Activated naive CD4-positive, alpha-beta T cell treated with anti-CD3 and anti-CD28 coated beads, Interleukin-2, amount 50 U/mL, for 72 hours (primary cell): ENCODE measurements at regions not wholly inside any gene's neighbourhood (a gene's known extent, or its start where the extent isn't known, plus 50 kb on each side); places are given as distances from the start of the nearest gene placed in this dataset.

Experiments
- ATAC-seq, 2 donors: fragments of 150-1000 bp; cut with Tn5 transposase; 2 replicates each; pipeline ENCODE4 v1.10.0; 2021; ENCODE audit warnings: mild to moderate bottlenecking in 2 of 2, moderate library complexity in 2 of 2
- DNase-seq, 2 donors: peaks; one replicate each; pipeline ENCODE4 v3.0.0; 2021 to 2022; ENCODE audit warnings: low spot score in 2 of 2
- H3K27ac Mint-ChIP-seq, 2 donors: one replicate each; pipeline ENCODE4 v1.8.0; 2022; ENCODE audit warnings: mild to moderate bottlenecking in 2 of 2, mixed read lengths in 2 of 2
- H3K36me3 Mint-ChIP-seq, 2 donors: one replicate each; pipeline ENCODE4 v1.8.0; 2022; ENCODE audit warnings: mixed read lengths in 2 of 2
- H3K9me3 Mint-ChIP-seq, 2 donors: one replicate each; pipeline ENCODE4 v1.8.0; 2022; ENCODE audit warnings: mixed read lengths in 2 of 2

GRCh38 chr6:169048185-169048864 is 205.3 kb downstream of the THBS2 start:
- Mint-ChIP-seq H3K9me3 (no peaks in the 10 kb centered on the region), H3K36me3 (no peaks in the 10 kb centered on the region), H3K27ac (no peak overlapping the region)
- ATAC-seq (no peak), DNase-seq (no peak)

- ATAC-seq = no peak
- Mint-ChIP-seq H3K36me3 (no peaks in the 10 kb centered on the region), H3K27ac (peak overlapping the region in 1 of 2 donors; percentile 15), H3K9me3 (no peaks in the 10 kb centered on the region)
- no peak for DNase-seq
Measured at GRCh38 chr6:169047345-169047744, 206.3 kb downstream of the THBS2 start.

- no peaks in the 10 kb centered on the region for H3K9me3 Mint-ChIP-seq
- no peak for DNase-seq
- H3K36me3 Mint-ChIP-seq = no peaks in the 10 kb centered on the region
- ATAC-seq = no peak
- H3K27ac Mint-ChIP-seq = no peak overlapping the region
Measured at GRCh38 chr6:169046483-169047192, 207.0 kb downstream of the THBS2 start.

- ATAC-seq = no peak
- H3K27ac Mint-ChIP-seq = no peak overlapping the region
- no peaks in the 10 kb centered on the region for H3K36me3 Mint-ChIP-seq
- H3K9me3 Mint-ChIP-seq = no peaks in the 10 kb centered on the region
- no peak for DNase-seq
Measured at GRCh38 chr6:169046021-169046420, 207.6 kb downstream of the THBS2 start.

GRCh38 chr6:169045486-169045885 is 208.2 kb downstream of the THBS2 start:
- DNase-seq (no peak), ATAC-seq (no peak)
- H3K27ac Mint-ChIP-seq = no peak overlapping the region
- no peaks in the 10 kb centered on the region for H3K36me3 Mint-ChIP-seq
- H3K9me3 Mint-ChIP-seq = no peaks in the 10 kb centered on the region

GRCh38 chr6:169044381-169045230 is 209.0 kb downstream of the THBS2 start:
- Mint-ChIP-seq H3K9me3 (no peaks in the 10 kb centered on the region), H3K27ac (no peak overlapping the region)

GRCh38 chr6:169042061-169042460 is 211.6 kb downstream of the THBS2 start:
- DNase-seq (no peak), ATAC-seq (no peak)
- Mint-ChIP-seq H3K36me3 (peaks cover 4 to 5% of the 10 kb centered on the region in 2 donors), H3K9me3 (peaks cover 6 to 11% of the 10 kb centered on the region in 2 donors), H3K27ac (no peak overlapping the region)

More at GRCh38 chr6:169044381-169045230, 209.0 kb downstream of the THBS2 start:
- no peaks in the 10 kb centered on the region for H3K36me3 Mint-ChIP-seq
- ATAC-seq = no peak
- DNase-seq = no peak

- peaks cover 6 to 11% of the 10 kb centered on the region in 2 donors for H3K9me3 Mint-ChIP-seq
- no peak overlapping the region for H3K27ac Mint-ChIP-seq
- ATAC-seq (no peak), DNase-seq (no peak)
- H3K36me3 Mint-ChIP-seq = peaks cover 4 to 5% of the 10 kb centered on the region in 2 donors
Measured at GRCh38 chr6:169041078-169041477, 212.6 kb downstream of the THBS2 start.

- peaks cover 4 to 5% of the 10 kb centered on the region in 2 donors for H3K36me3 Mint-ChIP-seq
- ATAC-seq (no peak), DNase-seq (no peak)
- H3K27ac Mint-ChIP-seq = no peak overlapping the region
- peaks cover 6 to 11% of the 10 kb centered on the region in 2 donors for H3K9me3 Mint-ChIP-seq
Measured at GRCh38 chr6:169038691-169039090, 215.0 kb downstream of the THBS2 start.

- Mint-ChIP-seq H3K9me3 (peaks cover 6 to 11% of the 10 kb centered on the region in 2 donors), H3K27ac (no peak overlapping the region), H3K36me3 (peaks cover 4 to 5% of the 10 kb centered on the region in 2 donors)
- ATAC-seq (no peak), DNase-seq (no peak)
Measured at GRCh38 chr6:169035385-169036240, 218.0 kb downstream of the THBS2 start.

GRCh38 chr6:169034516-169035167 is 219.0 kb downstream of the THBS2 start:
- Mint-ChIP-seq H3K36me3 (peaks cover 4 to 5% of the 10 kb centered on the region in 2 donors), H3K9me3 (peaks cover 6 to 11% of the 10 kb centered on the region in 2 donors), H3K27ac (no peak overlapping the region)
- ATAC-seq (no peak), DNase-seq (no peak)

GRCh38 chr6:169029861-169030260 is 223.8 kb downstream of the THBS2 start:
- no peaks in the 10 kb centered on the region for H3K36me3 Mint-ChIP-seq
- DNase-seq (no peak), ATAC-seq (no peak)
- no peak overlapping the region for H3K27ac Mint-ChIP-seq
- H3K9me3 Mint-ChIP-seq = no peaks in the 10 kb centered on the region

GRCh38 chr6:169028343-169028742 is 225.3 kb downstream of the THBS2 start:
- ATAC-seq = no peak

GRCh38 chr6:169026175-169026574 is 227.5 kb downstream of the THBS2 start:
- H3K27ac Mint-ChIP-seq = no peak overlapping the region
- no peak for ATAC-seq

More at GRCh38 chr6:169028343-169028742, 225.3 kb downstream of the THBS2 start:
- no peak for DNase-seq
- H3K9me3 Mint-ChIP-seq = no peaks in the 10 kb centered on the region
- H3K36me3 Mint-ChIP-seq = no peaks in the 10 kb centered on the region
- no peak overlapping the region for H3K27ac Mint-ChIP-seq

GRCh38 chr6:169024047-169024660 is 229.5 kb downstream of the THBS2 start:
- no peaks in the 10 kb centered on the region for H3K36me3 Mint-ChIP-seq
- no peak for ATAC-seq
- no peak overlapping the region for H3K27ac Mint-ChIP-seq
- no peaks in the 10 kb centered on the region for H3K9me3 Mint-ChIP-seq
- DNase-seq = no peak

More at GRCh38 chr6:169026175-169026574, 227.5 kb downstream of the THBS2 start:
- no peak for DNase-seq
- H3K9me3 Mint-ChIP-seq = no peaks in the 10 kb centered on the region
- H3K36me3 Mint-ChIP-seq = no peaks in the 10 kb centered on the region
